ENCODE measurements at regions not wholly inside any gene's neighbourhood (a gene's known extent, or its start where the extent isn't known, plus 50 kb on each side); places are given as distances from the start of the nearest gene placed in this dataset.

DNA sequence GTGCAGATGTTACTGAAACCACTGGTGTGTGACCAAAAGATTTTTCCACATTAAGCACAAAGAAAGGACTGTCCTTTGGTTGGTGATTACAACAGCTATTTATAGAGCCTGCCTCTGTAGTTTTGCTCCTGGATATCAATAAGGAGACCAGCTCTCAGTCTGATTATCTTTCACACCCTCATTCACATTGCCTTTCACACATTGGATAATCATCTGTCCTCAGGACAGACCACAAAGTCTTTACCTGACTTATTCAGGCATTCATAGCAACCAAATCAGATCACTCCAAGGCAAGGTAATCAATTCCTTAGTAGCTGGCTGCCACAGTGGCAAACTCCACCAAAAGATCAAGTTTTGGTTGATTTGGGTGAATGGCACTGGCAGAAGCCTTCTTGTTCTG, 59.6 kb upstream of the CPSF6 start:
- TF ChIP-seq POLR2A (IDR thresholded peaks at IDR 0.05): no peak
- TF ChIP-seq, protein P1, sequence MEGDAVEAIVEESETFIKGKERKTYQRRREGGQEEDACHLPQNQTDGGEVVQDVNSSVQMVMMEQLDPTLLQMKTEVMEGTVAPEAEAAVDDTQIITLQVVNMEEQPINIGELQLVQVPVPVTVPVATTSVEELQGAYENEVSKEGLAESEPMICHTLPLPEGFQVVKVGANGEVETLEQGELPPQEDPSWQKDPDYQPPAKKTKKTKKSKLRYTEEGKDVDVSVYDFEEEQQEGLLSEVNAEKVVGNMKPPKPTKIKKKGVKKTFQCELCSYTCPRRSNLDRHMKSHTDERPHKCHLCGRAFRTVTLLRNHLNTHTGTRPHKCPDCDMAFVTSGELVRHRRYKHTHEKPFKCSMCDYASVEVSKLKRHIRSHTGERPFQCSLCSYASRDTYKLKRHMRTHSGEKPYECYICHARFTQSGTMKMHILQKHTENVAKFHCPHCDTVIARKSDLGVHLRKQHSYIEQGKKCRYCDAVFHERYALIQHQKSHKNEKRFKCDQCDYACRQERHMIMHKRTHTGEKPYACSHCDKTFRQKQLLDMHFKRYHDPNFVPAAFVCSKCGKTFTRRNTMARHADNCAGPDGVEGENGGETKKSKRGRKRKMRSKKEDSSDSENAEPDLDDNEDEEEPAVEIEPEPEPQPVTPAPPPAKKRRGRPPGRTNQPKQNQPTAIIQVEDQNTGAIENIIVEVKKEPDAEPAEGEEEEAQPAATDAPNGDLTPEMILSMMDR (IDR thresholded peaks at IDR 0.05): no peak

Data from ovary (tissue), 3 donors.